22Rv1 (cell line): ENCODE measurements at regions not wholly inside any gene's neighbourhood (a gene's known extent, or its start where the extent isn't known, plus 50 kb on each side); places are given as distances from the start of the nearest gene placed in this dataset.

Source experiments
- H3K27ac ChIP-seq: fragments of 450-650 bp; 2 replicates; pipeline ENCODE4 v1.5.1; 2017
- CTCF ChIP-seq: fragments of 450-650 bp; IDR thresholded peaks from 2 replicates; pipeline ENCODE4 v1.5.1; 2017; ENCODE audit warnings: mild to moderate bottlenecking
- ZFX ChIP-seq: fragments of 450-650 bp; IDR thresholded peaks from 2 replicates; pipeline ENCODE4 v1.6.1; 2017; ENCODE audit warnings: antibody characterized with exemption, borderline replicate concordance

- no peak overlapping the region for H3K27ac ChIP-seq
- TF ChIP-seq ZFX (no peak), CTCF (no peak)
Observed at GRCh38 chr10:129320340-129320739, 146.7 kb upstream of the MGMT start.

GRCh38 chr10:129321727-129322126 lies 145.3 kb upstream of the MGMT start:
- H3K27ac ChIP-seq: no peak overlapping the region
- TF ChIP-seq CTCF: no peak
- no peak for TF ChIP-seq ZFX

DNA sequence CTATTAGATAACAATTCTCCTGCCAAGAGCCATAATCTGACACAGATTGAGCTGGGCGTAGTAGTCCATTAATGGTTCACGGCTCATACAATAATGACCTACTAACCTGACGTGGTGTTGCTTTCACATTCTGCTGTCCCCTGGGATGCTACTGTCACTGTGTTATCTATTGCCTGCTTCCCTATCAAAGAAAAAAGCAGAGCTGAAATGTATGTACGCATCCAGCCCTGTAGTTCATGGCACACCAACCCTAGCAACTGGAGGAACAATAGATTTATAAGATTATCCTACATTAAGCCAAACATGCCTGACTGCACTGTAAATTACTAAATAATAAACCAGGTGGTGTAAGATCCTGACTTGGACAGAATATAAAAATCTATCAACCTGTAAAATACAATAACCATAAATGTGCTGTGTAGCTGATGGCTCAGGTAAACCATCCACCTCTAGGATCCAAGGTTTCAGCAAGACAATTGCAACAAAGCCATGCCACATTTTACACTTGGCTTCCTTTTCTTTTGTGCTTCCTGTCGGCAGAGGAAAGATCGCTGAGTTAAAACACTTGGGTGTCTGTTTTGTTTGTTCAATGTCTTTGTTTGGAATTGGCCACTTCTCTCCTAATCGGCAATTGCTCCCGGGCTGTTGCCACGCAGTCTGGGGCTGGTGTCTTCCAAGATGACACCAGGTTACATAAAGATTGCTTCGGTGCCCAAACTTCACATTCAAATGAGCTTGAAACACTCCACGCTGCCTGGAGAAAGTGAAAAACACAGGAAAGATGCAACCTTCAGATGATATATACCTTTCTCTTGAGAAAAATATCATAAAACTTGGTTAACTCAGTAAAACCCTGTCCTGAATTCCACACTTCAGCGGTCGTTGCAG lies 143.9 kb upstream of the MGMT start:
- TF ChIP-seq ZFX: no peak
- no peak for TF ChIP-seq CTCF
- no peak overlapping the region for H3K27ac ChIP-seq

DNA sequence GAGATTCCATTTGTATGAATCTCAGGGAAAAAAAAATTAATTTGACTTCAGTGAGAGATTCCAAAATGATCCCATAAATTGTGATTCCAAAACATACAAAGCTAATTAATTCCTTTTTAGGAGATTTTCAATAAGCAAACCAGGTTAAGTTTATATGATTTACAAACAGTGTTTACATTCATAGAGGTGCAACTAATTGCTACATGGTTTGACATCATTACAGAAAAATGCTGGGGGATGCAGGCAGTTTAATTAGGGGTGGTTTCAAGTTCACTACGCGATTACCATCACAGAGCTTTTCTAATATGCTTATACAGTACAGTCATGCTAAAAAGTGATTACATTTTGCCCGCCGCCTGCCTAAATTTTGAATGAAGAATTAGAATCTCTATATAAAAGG lies 143.2 kb upstream of the MGMT start:
- TF ChIP-seq ZFX (no peak), CTCF (no peak)

GRCh38 chr10:129325893-129326292 lies 141.1 kb upstream of the MGMT start:
- H3K27ac ChIP-seq: no peak overlapping the region
- no peak for TF ChIP-seq CTCF
- no peak for TF ChIP-seq ZFX

More for the DNA sequence above, 143.2 kb upstream of the MGMT start:
- no peak overlapping the region for H3K27ac ChIP-seq

DNA sequence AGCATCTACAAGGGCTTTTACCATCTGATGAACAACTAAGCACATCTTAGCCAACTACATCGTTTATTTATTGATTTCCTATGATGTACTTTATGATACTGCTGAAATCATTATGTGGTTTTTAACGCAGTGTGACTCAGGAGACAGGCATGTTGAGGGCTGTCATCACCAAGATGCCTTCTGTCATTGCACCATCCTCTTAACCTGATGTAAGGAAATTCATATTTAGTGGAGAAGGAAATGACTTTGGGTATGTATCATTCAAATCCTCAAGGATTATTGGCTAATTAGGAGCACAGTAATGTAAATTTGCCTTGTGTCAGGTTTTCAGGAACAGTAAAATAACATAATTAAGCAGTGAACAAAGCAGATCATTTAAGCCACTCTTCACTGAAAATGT lies 138.5 kb upstream of the MGMT start:
- no peak for TF ChIP-seq CTCF
- no peak for TF ChIP-seq ZFX
- H3K27ac ChIP-seq: no peak overlapping the region

GRCh38 chr10:129329385-129330055 lies 137.5 kb upstream of the MGMT start:
- no peak for TF ChIP-seq CTCF
- H3K27ac ChIP-seq: no peak overlapping the region
